MM.1S (cell line): ENCODE measurements at regions not wholly inside any gene's neighbourhood (a gene's known extent, or its start where the extent isn't known, plus 50 kb on each side); places are given as distances from the start of the nearest gene placed in this dataset.
"Not testable (repeated sequence)": the region's sequence is repeated elsewhere in the genome, so short reads cannot be mapped to it uniquely, and the experiment has no call there.

Source experiments
- DNase-seq: peaks from one replicate; pipeline ENCODE4 v3.0.0-alpha.2; 2015
- H2AFZ ChIP-seq: fragments of 300-600 bp; sonication (generic); 2 replicates; pipeline ENCODE4 v1.6.0; 2016; ENCODE audit warnings: antibody characterized with exemption, low read length
- H3F3A ChIP-seq: fragments of 300-600 bp; sonication (generic); 2 replicates; pipeline ENCODE4 v1.6.1; 2016; ENCODE audit warnings: mild to moderate bottlenecking, antibody characterized with exemption, low read length, moderate library complexity, mixed read lengths; ENCODE audit not compliant: insufficient read depth
- H3K27ac ChIP-seq: fragments of 300-600 bp; sonication (generic); 2 replicates; pipeline ENCODE4 v1.5.1; 2016; ENCODE audit warnings: mild to moderate bottlenecking, low read length
- H3K27me3 ChIP-seq: fragments of 300-600 bp; sonication (generic); replicated peaks from 2 replicates; pipeline ENCODE4 v1.6.0; 2016; ENCODE audit warnings: low read length; ENCODE audit not compliant: insufficient read depth
- H3K36me3 ChIP-seq: fragments of 300-600 bp; sonication (generic); replicated peaks from 2 replicates; pipeline ENCODE4 v1.6.1; 2016; ENCODE audit warnings: mild to moderate bottlenecking, low read length, mixed read lengths; ENCODE audit not compliant: insufficient read depth
- H3K4me1 ChIP-seq: fragments of 300-600 bp; sonication (generic); 2 replicates; pipeline ENCODE4 v1.6.1; 2016; ENCODE audit warnings: low read length, mixed read lengths
- H3K4me2 ChIP-seq: fragments of 300-600 bp; sonication (generic); 2 replicates; pipeline ENCODE4 v1.6.0; 2016; ENCODE audit warnings: low read depth, low read length
- H3K4me3 ChIP-seq: fragments of 300-600 bp; sonication (generic); 2 replicates; pipeline ENCODE4 v1.5.1; 2016; ENCODE audit warnings: low read length, mixed read lengths
- H3K79me2 ChIP-seq: fragments of 300-600 bp; sonication (generic); 2 replicates; pipeline ENCODE4 v1.6.1; 2016; ENCODE audit warnings: mixed run types, low read length, mixed read lengths
- H3K9ac ChIP-seq: fragments of 300-600 bp; sonication (generic); 2 replicates; pipeline ENCODE4 v1.6.1; 2016; ENCODE audit warnings: low read length, mixed read lengths
- H3K9me2 ChIP-seq: fragments of 300-600 bp; sonication (generic); replicated peaks from 2 replicates; pipeline ENCODE4 v1.6.1; 2016; ENCODE audit warnings: mild to moderate bottlenecking, low read length, mixed read lengths; ENCODE audit not compliant: insufficient read depth
- H3K9me3 ChIP-seq: fragments of 300-600 bp; sonication (generic); replicated peaks from 2 replicates; pipeline ENCODE4 v1.6.1; 2016; ENCODE audit warnings: mild to moderate bottlenecking, low read length, mixed read lengths; ENCODE audit not compliant: insufficient read depth
- H4K20me1 ChIP-seq: fragments of 300-600 bp; sonication (generic); 2 replicates; pipeline ENCODE4 v1.6.1; 2016; ENCODE audit warnings: mild to moderate bottlenecking, low read length, moderate library complexity, mixed read lengths; ENCODE audit not compliant: insufficient read depth
- CTCF ChIP-seq: fragments of 300-600 bp; sonication (generic); IDR thresholded peaks from 2 replicates; pipeline ENCODE4 v1.5.1; 2016; ENCODE audit warnings: antibody characterized with exemption, low read length, mixed read lengths
- EZH2 ChIP-seq: fragments of 300-600 bp; sonication (generic); optimal IDR thresholded peaks from 2 replicates; pipeline ENCODE3; 2017; ENCODE audit warnings: low read depth, mild to moderate bottlenecking, antibody characterized with exemption, low read length, mixed read lengths
- EZH2phosphoT487 ChIP-seq: fragments of 300-600 bp; sonication (generic); IDR thresholded peaks from 2 replicates; pipeline ENCODE4 v1.6.1; 2018; ENCODE audit warnings: antibody characterized with exemption, low read length

GRCh38 chr2:134031539-134031938, 222.3 kb upstream of the MGAT5 start:
- H3K9ac ChIP-seq, result no peak overlapping the region; the same call in 1 of the 2 replicates
- H3F3A ChIP-seq, result peaks cover 14% of the 10 kb centered on the region; the same call in 1 of the 2 replicates
- H2AFZ ChIP-seq, result peak overlapping the region; percentile 21
- DNase-seq, result peak; percentile 84
- no peaks in the 10 kb centered on the region for H3K79me2 ChIP-seq
- peak overlapping the region; percentile 8; the same call in 1 of the 2 replicates for H3K4me3 ChIP-seq
- H3K27ac ChIP-seq, result peak overlapping the region; percentile 49; the same call in 1 of the 2 replicates
- H3K27me3 ChIP-seq, result no peaks in the 10 kb centered on the region
- H4K20me1 ChIP-seq, result no peaks in the 10 kb centered on the region
- no peaks in the 10 kb centered on the region for H3K9me3 ChIP-seq
- peak overlapping the region; percentile 72 for H3K4me2 ChIP-seq
- H3K9me2 ChIP-seq, result no peaks in the 10 kb centered on the region
- no peak for TF ChIP-seq EZH2phosphoT487
- TF ChIP-seq CTCF, result no peak
- no peak for TF ChIP-seq EZH2
- H3K36me3 ChIP-seq, result no peaks in the 10 kb centered on the region
- H3K4me1 ChIP-seq, result peaks cover 20% of the 10 kb centered on the region

- Histone ChIP-seq H3K4me1 (peaks cover 26% of the 10 kb centered on the region), H4K20me1 (no peaks in the 10 kb centered on the region), H3F3A (peaks cover 28% of the 10 kb centered on the region), H3K27ac (no peak overlapping the region), H3K9ac (no peak overlapping the region), H2AFZ (no peak overlapping the region), H3K4me3 (no peak overlapping the region), H3K27me3 (no peaks in the 10 kb centered on the region), H3K79me2 (no peaks in the 10 kb centered on the region), H3K36me3 (no peaks in the 10 kb centered on the region), H3K9me3 (no peaks in the 10 kb centered on the region), H3K9me2 (no peaks in the 10 kb centered on the region), H3K4me2 (no peak overlapping the region)
- TF ChIP-seq EZH2phosphoT487 (no peak), CTCF (no peak), EZH2 (no peak)
- DNase-seq, result no peak
Observed at GRCh38 chr2:134035605-134036370, 218.1 kb upstream of the MGAT5 start.

- H3K27ac ChIP-seq, result peak overlapping the region; percentile 23; the same call in 1 of the 2 replicates
- no peak overlapping the region for H3K9ac ChIP-seq
- H3K9me3 ChIP-seq, result no peaks in the 10 kb centered on the region
- H3K4me3 ChIP-seq, result no peak overlapping the region
- peak; percentile 64 for DNase-seq
- no peaks in the 10 kb centered on the region for H3K79me2 ChIP-seq
- peak overlapping the region; percentile 51 for H3K4me2 ChIP-seq
- H3K36me3 ChIP-seq, result no peaks in the 10 kb centered on the region
- H3K4me1 ChIP-seq, result peaks cover 25% of the 10 kb centered on the region
- no peaks in the 10 kb centered on the region for H3K27me3 ChIP-seq
- H3F3A ChIP-seq, result peaks cover 17% of the 10 kb centered on the region
- no peaks in the 10 kb centered on the region for H3K9me2 ChIP-seq
- no peaks in the 10 kb centered on the region for H4K20me1 ChIP-seq
- H2AFZ ChIP-seq, result no peak overlapping the region
- TF ChIP-seq CTCF (no peak), EZH2 (no peak), EZH2phosphoT487 (no peak)
Observed at GRCh38 chr2:134039912-134040581, 213.8 kb upstream of the MGAT5 start.

GRCh38 chr2:134040626-134041172, 213.2 kb upstream of the MGAT5 start:
- H3K9me2 ChIP-seq, H2AFZ ChIP-seq, H4K20me1 ChIP-seq, H3K79me2 ChIP-seq, H3K9ac ChIP-seq, H3K4me3 ChIP-seq, H3K9me3 ChIP-seq, DNase-seq, H3K36me3 ChIP-seq, H3K27me3 ChIP-seq: not testable (repeated sequence)
- Histone ChIP-seq H3K4me1 (peaks cover 25% of the 10 kb centered on the region), H3K27ac (peak overlapping the region; percentile 23; the same call in 1 of the 2 replicates), H3F3A (peaks cover 17% of the 10 kb centered on the region), H3K4me2 (peak overlapping the region; percentile 51; the same call in 1 of the 2 replicates)
